ENCODE measurements at regions not wholly inside any gene's neighbourhood (a gene's known extent, or its start where the extent isn't known, plus 50 kb on each side); places are given as distances from the start of the nearest gene placed in this dataset.

- H3K4me3 ChIP-seq (ENCODE audit: low read depth, low read length), result no peak overlapping the region
- no peak for TF ChIP-seq CTCF (IDR thresholded peaks at IDR 0.05)
- no peak overlapping the region for H3K4me2 ChIP-seq (ENCODE audit: low read length)
- H3K79me2 ChIP-seq, result no peaks in the 10 kb centered on the region
- no peak overlapping the region for H3K27ac ChIP-seq
- no peaks in the 10 kb centered on the region for H3K36me3 ChIP-seq (ENCODE audit: control insufficient read depth, insufficient read depth, low read length)
- no peaks in the 10 kb centered on the region for H3K4me1 ChIP-seq
- no peak overlapping the region for H3K9ac ChIP-seq
- no peaks in the 10 kb centered on the region for H3K27me3 ChIP-seq (ENCODE audit: control insufficient read depth, insufficient read depth, low read length)
- H3K9me3 ChIP-seq (ENCODE audit: control insufficient read depth, low read length), result no peaks in the 10 kb centered on the region
- no peak overlapping the region for H2AFZ ChIP-seq
Measured at GRCh38 chr12:111276146-111276545, 92.7 kb downstream of the PHETA1 start.

DNA sequence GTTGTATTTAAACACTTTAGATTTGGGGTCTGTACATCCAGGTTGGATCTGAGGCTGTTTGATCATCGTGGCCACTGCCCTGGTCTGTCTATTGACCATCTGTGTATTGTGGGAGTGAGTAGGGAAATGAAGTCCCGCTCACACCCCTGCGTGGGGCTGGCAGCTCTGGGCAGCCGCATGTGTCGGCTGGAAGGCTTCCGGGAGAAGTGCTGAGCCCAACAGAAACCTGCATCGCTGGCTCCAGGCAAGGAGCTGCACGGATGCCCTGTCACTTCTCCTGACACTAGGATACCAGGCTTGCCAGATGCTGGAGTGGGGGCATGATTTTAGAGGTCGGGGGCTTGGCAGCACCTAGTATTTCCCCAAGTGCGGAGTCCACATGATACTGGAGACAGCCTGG, 93.6 kb downstream of the PHETA1 start:
- Histone ChIP-seq H2AFZ (no peak overlapping the region), H3K9me3 (ENCODE audit: control insufficient read depth, low read length) (no peaks in the 10 kb centered on the region), H3K4me2 (ENCODE audit: low read length) (no peak overlapping the region), H3K79me2 (no peaks in the 10 kb centered on the region), H3K27me3 (ENCODE audit: control insufficient read depth, insufficient read depth, low read length) (no peaks in the 10 kb centered on the region), H3K27ac (no peak overlapping the region), H3K9ac (no peak overlapping the region), H3K4me3 (ENCODE audit: low read depth, low read length) (no peak overlapping the region), H3K36me3 (ENCODE audit: control insufficient read depth, insufficient read depth, low read length) (no peaks in the 10 kb centered on the region), H3K4me1 (no peaks in the 10 kb centered on the region)
- no peak for TF ChIP-seq CTCF (IDR thresholded peaks at IDR 0.05)

DNA sequence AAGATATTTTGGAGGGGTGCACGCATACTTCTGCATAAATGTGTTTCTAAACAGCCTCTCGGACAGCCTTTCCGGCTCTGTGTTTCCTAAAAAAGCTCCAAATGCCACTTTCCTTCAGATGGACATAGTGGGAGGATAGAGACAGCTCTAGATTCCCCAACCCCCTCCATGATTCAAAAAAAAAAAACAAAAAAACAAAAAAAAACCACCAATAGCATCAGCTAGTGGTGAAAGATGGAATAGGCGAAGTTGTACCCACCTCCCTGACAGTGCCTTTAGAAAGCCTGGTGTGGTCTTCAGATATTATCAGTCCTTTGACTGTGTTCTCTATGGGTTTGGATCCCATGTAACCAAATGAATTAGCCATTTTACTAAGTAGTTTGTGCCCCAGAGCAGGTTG, 94.1 kb downstream of the PHETA1 start:
- Histone ChIP-seq H3K4me2 (ENCODE audit: low read length) (no peak overlapping the region), H3K27me3 (ENCODE audit: control insufficient read depth, insufficient read depth, low read length) (no peaks in the 10 kb centered on the region)

GRCh38 chr12:111271674-111272418, 97.0 kb downstream of the PHETA1 start:
- Histone ChIP-seq H3K9me3 (ENCODE audit: control insufficient read depth, low read length) (no peaks in the 10 kb centered on the region), H3K4me2 (ENCODE audit: low read length) (no peak overlapping the region), H3K9ac (no peak overlapping the region), H3K4me3 (ENCODE audit: low read depth, low read length) (no peak overlapping the region), H3K27ac (no peak overlapping the region), H3K79me2 (no peaks in the 10 kb centered on the region), H2AFZ (no peak overlapping the region), H3K27me3 (ENCODE audit: control insufficient read depth, insufficient read depth, low read length) (no peaks in the 10 kb centered on the region), H3K36me3 (ENCODE audit: control insufficient read depth, insufficient read depth, low read length) (no peaks in the 10 kb centered on the region), H3K4me1 (no peaks in the 10 kb centered on the region)
- TF ChIP-seq CTCF (IDR thresholded peaks at IDR 0.05), result no peak

More for the DNA sequence above, 94.1 kb downstream of the PHETA1 start:
- Histone ChIP-seq H3K4me3 (ENCODE audit: low read depth, low read length) (no peak overlapping the region), H3K9me3 (ENCODE audit: control insufficient read depth, low read length) (no peaks in the 10 kb centered on the region), H3K36me3 (ENCODE audit: control insufficient read depth, insufficient read depth, low read length) (no peaks in the 10 kb centered on the region), H2AFZ (no peak overlapping the region), H3K27ac (no peak overlapping the region), H3K9ac (no peak overlapping the region), H3K4me1 (no peaks in the 10 kb centered on the region), H3K79me2 (no peaks in the 10 kb centered on the region)
- no peak for TF ChIP-seq CTCF (IDR thresholded peaks at IDR 0.05)

DNA sequence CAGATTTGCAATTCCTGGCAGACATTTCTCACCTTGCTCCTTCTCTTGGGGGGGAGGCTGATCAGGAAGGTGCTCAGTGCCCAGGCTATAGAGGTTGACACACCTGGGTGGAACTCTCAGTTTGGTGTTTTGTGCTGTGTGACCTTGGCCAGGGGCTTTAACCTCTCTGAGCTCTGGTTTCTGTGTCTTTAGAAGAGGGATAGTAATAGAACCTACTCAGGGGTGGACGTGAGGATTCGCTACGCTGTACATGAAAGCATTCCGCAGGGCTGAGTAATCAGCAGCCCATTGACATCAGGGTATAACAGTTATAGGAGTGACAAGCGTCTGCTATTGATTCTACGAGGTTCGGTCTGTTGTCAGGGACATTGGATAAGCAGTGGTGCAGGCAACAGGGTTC, 98.1 kb downstream of the PHETA1 start:
- Histone ChIP-seq H3K4me2 (ENCODE audit: low read length) (no peak overlapping the region), H3K27ac (no peak overlapping the region), H3K4me1 (no peaks in the 10 kb centered on the region), H2AFZ (no peak overlapping the region), H3K36me3 (ENCODE audit: control insufficient read depth, insufficient read depth, low read length) (no peaks in the 10 kb centered on the region), H3K9me3 (ENCODE audit: control insufficient read depth, low read length) (no peaks in the 10 kb centered on the region), H3K9ac (no peak overlapping the region), H3K27me3 (ENCODE audit: control insufficient read depth, insufficient read depth, low read length) (no peaks in the 10 kb centered on the region), H3K79me2 (no peaks in the 10 kb centered on the region), H3K4me3 (ENCODE audit: low read depth, low read length) (no peak overlapping the region)
- TF ChIP-seq CTCF (IDR thresholded peaks at IDR 0.05), result no peak
